ENCODE measurements at regions not wholly inside any gene's neighbourhood (a gene's known extent, or its start where the extent isn't known, plus 50 kb on each side); places are given as distances from the start of the nearest gene placed in this dataset.

DNA sequence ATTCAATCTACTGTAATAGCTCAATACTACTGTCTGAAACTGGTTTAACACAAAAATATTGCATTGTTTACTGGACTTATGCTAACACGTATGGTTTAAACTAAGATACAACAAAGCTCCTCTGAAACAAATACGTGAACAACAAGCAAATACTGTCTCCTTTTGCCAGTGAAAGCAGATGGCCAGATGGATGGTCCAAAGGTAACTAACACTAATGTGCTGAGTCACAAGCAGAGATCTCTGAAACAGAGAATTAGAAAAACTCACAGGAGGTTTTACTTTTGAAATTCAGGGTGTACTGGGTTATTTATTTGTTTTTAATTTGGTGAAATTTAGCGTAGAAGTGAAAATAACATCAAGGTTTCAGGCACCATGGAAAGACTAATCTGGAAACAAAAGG is 124.3 kb upstream of the SOX4 start:
- TF ChIP-seq, protein P1, sequence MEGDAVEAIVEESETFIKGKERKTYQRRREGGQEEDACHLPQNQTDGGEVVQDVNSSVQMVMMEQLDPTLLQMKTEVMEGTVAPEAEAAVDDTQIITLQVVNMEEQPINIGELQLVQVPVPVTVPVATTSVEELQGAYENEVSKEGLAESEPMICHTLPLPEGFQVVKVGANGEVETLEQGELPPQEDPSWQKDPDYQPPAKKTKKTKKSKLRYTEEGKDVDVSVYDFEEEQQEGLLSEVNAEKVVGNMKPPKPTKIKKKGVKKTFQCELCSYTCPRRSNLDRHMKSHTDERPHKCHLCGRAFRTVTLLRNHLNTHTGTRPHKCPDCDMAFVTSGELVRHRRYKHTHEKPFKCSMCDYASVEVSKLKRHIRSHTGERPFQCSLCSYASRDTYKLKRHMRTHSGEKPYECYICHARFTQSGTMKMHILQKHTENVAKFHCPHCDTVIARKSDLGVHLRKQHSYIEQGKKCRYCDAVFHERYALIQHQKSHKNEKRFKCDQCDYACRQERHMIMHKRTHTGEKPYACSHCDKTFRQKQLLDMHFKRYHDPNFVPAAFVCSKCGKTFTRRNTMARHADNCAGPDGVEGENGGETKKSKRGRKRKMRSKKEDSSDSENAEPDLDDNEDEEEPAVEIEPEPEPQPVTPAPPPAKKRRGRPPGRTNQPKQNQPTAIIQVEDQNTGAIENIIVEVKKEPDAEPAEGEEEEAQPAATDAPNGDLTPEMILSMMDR (IDR thresholded peaks at IDR 0.05) = no peak
- no peak for TF ChIP-seq POLR2A (IDR thresholded peaks at IDR 0.05)
- TF ChIP-seq POLR2AphosphoS5 (IDR thresholded peaks at IDR 0.05) = no peak
- no peak for TF ChIP-seq EP300 (IDR thresholded peaks at IDR 0.05)
